NCI-H345 treated with DMSO at 0.1 percent for 48 hours (cell line): ENCODE measurements at regions not wholly inside any gene's neighbourhood (a gene's known extent, or its start where the extent isn't known, plus 50 kb on each side); places are given as distances from the start of the nearest gene placed in this dataset.
"Not testable (repeated sequence)": the region's sequence is repeated elsewhere in the genome, so short reads cannot be mapped to it uniquely, and the experiment has no call there.

Experiments used
- DNase-seq: peaks from one replicate; lab custom pipeline; 2025; ENCODE audit not compliant: unreplicated experiment; lab: John Stamatoyannopoulos, UW

DNA sequence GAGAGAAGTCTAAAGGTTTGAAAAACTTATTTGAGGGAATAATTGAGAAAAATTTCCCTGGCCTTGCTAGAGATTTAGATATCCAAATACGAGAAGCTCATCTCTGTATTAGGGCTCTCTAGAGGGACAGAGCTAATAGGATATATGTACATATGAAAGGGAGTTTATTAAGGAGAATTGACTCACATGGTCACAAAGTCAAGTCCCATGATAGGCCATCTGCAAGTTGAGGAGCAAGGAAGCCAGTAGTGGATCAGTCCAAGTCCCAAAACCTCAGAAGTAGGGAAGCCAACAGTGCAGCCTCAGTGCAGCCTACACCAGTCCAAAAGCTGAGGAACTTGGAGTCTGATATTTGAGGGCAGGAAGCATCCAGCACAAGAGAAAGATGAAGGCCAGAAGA lies 126.7 kb downstream of the PJA2 start:
- not testable (repeated sequence) for DNase-seq

DNA sequence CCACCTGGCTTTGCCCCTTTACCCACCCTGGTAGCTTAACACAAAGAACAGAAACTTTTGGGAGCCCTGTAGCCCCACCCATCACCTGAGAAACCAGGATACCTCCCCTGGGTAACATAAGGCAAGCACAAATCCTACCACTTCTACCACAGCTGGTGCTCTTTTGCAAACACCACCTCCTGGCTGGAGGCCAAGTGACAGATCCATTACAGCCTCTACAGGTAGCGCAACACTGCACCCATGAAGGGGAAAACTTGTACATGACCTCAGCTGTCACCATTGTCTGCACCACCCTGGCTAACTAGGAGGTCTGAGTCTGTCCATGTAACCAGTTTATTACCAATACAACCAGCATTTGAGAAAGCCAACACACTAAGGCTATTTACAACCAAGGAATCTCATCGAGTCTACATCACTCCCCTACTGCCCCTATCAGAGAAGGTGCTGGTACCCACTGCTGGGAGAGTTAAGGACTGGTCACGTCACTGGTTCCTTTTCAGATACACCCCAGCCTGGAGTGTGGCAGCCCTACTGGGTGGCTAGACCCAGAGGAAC lies 128.6 kb downstream of the PJA2 start:
- DNase-seq, result peak; percentile 84

DNA sequence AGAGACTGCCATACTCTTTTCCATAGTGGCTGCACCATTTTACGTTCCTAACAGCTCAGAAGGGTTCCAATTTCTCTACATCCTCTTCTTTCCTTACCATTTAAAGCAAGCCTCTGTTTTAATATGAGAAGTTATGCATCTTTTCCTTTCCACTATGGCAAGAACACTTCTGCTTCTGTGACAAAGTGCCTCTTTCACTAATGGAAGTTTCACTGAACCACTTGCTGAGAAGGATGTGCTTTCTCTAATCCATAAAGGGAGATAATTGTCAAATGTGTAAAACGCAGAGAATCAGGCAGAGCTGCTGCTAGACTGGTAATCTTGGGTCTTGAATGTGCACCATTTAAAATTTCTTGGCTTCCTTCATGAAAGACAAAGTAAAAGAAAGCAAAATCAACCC lies 131.6 kb downstream of the PJA2 start:
- no peak for DNase-seq

DNA sequence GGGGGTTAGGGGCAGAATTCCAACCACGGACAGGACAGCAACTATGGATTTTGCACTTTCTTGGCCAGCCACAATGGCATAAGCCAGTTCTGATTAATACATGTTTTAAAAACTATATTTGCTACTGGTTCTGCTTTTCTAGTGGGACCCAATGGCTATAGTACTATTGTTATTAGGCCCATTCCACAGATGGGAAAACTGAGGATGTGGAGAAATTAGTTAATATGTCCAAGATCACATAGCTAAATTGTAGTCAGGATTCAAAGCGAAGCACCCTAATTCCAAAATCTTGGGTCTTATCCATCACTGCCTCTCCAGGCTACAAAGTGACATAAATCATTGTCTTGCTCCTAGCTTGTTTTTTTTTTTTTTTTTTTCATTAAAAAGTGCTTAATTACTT lies 133.9 kb downstream of the PJA2 start:
- DNase-seq, result no peak

DNA sequence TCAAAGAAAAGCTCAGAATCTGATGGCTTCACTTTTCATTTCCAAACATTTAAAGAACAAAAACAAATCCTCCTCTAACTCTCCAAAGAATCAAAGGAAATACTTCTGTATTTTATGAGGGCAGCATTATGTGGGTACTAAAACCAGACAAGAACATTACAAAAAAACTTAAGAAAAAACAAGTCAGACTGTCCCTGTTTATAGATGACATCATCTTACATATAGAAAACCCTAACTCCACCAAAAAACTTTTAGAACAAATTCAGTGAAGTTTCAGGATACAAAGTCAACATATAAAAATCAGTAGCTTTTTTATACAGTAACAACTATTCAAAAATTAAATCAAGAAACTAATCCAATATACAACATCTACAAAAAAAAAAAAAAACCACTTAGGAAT lies 136.2 kb downstream of the PJA2 start:
- DNase-seq, result no peak

DNA sequence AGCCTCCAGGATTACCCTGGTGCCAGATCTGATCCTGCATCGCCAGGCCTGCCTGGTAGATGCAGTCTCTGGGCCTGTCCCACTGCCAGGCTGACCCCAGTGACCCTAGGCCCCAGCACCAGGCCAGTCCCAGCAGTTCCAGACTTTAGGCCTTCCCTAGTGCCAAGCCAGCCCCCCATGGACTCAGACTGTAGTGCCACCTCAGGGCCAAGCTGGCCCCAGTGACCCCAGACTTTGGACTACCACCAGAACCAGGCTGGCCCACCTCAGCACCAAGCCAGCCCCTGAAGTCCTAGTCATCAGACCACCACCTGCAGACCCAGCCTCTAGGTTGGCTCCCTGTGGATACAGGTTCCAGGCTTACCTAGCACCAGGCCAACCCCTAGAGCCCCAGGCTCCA lies 142.5 kb downstream of the PJA2 start:
- no peak for DNase-seq

DNA sequence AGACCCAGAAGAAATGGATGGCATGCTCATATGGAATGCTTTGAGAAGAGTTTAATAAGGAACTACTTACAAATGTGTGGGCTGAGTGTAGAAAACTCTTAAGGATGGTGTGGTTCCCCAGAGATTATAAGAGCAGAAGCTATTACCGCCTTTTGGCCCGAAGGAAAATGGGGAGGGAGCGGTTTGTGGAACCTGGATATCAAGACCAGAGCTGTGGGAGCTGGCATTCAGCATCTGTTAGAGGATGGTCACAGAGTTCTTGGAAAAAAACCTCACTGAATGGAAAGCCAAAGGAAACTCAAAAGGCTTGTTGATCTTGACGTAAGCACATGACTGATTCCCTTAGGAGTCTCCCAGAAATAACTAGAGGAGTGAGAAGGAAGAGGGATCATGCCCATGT lies 151.0 kb downstream of the PJA2 start:
- no peak for DNase-seq

DNA sequence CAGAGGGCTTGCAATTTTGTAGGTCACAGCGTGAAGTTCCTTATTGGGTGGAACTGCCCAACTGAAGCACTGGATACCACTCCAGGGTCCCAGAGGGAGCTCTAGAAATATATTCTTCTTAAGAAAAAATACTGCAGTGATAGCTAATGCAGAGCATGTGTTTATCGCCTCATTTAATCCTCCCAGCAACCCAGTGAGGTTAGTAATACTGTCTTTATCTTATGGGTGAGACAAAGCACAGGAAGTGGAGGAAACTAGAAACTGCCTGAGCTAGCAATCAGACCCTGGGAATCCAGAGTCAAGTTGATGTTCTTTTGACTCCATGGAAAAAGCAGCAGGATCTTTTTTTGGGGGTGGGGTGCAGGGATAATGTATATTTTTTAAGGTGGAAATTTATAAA lies 153.3 kb downstream of the PJA2 start:
- DNase-seq, result no peak

DNA sequence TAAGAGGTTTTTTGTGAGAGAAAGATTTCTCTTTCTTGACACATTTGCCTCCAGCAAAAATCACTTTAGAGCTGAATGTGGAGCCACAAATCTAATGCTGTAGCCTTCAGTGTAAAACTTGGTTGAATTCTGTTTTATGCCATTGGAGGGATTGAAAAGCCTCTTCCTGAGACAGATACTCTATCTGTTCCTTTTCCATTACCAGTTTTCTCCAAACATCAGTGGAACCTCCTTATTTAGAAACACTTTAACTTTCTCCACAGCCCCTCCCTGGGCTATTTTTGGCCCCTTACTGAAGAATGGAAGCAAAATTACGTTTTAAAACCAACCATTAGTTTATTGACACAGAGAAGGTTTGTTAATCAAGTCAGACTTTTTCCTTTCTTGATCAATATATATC lies 155.3 kb downstream of the PJA2 start:
- DNase-seq, result no peak

DNA sequence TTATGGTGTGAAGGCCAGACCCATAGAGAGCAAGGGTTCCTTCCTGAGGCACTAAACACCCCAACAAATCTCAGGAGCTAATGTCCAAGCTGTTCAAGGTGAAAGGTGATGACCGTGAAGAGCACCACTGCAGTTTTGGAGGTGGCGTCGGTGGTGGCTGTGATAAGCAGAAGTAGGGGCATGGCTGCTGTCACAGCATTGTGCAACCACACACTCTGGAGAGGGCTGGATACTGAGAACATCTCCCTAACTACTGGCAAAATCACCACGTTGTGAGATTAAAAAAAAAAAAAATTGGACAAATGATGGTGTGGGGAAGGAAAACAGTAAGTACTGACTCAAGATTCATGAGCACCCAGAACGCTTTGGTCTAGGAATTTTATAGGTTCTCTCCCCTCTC lies 156.5 kb downstream of the PJA2 start:
- DNase-seq, result no peak

DNA sequence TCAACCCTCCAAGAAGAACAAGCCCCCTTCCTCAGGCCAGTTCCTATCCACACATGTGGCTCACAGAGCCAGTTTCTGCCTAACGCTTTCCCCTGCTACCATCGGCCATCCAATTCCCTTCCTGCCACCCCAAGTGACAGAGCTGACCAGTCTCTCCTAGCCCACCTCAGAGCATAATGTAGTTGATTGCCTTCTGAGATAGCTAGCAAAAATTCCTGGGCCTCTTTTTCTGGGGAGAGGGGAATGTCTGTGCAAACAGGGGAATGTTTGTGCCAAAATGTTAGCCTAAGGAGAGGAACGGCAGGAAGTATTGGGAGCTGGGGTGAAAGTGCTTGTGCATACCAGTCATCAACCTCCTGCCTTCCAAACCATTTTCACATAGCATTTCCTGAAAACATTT lies 157.0 kb downstream of the PJA2 start:
- DNase-seq, result no peak

DNA sequence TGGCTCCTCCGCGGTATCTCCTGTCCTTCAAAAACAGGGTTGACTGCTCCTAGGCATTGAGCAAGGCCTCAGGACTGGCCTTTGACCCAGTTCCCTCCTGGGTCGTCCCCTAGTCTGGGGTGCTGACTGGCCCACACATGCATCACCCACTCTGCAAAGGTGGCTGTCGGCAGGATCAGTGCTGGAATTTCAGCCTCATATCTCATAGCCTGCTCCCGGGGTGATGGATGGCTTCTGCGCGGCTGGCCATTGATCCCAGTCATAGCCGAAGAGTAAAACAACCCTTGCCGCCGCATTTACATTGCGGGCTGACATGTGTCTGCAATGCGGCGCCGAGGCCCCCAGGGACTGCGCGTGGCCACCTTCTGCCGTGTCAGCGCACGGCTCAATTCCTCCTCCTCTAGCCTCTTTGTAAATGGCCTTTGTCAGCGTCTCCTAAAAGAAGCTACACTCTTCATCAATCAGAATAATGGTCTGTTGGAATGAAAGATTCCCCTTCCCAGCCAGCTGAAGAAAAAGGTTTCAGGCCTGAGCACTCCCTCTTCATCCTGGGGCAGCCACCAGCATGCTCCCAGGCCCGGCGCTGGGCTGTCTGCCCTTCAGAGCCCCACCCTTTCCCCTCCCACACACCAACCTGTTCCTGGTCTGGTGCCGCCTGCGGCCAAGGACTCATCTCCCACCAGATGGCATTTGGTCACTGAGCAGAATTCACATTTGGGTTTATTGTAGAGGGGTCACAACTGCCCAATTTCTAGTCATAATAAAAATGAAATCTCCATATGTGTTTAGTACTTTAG lies 159.0 kb downstream of the PJA2 start:
- no peak for DNase-seq

DNA sequence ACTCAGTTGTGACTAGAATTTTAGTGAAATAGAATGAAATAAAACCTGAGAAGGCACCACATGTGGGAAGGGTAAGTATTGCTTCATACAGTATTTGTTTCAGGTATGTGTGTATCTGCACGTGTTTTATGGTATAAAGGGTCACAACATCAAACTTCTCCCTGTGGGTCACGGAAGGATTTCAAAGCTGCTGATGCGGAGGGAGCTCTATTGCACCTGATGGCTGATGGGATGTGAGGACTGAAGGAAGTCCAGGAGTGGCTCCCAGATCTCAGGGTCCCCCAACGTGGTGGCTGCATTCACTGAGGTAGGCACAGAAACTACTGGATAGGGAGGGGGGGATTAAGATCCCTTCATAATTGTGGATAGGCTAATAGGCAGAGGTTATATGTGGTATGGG lies 159.7 kb downstream of the PJA2 start:
- DNase-seq, result no peak

DNA sequence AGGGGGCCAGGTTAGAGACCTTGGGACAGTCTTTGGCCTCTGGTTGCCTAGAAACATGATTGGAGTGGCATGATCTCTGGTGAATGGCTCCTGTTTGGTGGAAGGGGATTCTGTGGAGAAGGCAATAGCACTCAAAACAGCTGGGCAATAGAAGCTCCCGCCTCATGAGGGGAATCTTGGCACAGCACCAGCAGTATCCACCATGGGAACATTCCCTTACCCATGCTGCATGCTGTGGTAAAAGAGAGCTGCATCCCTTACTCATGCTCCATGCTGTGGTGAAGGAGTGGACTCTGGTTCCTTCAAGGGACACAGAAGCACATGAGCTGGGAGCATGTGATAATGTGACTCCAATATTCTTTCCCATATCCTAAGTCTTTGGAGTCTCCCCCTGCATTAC lies 160.6 kb downstream of the PJA2 start:
- DNase-seq, result no peak

DNA sequence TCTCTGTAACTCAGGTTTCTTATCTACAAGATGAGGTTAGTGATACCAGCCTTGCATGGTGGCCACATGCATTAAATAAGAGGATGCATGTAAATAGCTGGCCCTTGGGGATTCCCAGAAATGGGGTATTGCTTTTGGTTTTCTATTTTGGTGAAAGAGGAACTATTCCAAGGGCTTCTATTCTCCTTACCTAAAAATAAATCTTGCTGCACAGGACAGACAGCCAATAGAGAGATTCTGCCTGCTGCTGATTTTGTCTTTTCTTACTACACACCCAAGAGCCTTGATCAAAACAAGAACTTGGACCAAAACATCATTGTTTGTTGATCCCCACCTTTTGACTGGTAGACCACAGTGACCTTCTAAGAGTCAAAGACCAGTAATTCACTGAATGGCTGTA lies 161.8 kb downstream of the PJA2 start:
- no peak for DNase-seq

DNA sequence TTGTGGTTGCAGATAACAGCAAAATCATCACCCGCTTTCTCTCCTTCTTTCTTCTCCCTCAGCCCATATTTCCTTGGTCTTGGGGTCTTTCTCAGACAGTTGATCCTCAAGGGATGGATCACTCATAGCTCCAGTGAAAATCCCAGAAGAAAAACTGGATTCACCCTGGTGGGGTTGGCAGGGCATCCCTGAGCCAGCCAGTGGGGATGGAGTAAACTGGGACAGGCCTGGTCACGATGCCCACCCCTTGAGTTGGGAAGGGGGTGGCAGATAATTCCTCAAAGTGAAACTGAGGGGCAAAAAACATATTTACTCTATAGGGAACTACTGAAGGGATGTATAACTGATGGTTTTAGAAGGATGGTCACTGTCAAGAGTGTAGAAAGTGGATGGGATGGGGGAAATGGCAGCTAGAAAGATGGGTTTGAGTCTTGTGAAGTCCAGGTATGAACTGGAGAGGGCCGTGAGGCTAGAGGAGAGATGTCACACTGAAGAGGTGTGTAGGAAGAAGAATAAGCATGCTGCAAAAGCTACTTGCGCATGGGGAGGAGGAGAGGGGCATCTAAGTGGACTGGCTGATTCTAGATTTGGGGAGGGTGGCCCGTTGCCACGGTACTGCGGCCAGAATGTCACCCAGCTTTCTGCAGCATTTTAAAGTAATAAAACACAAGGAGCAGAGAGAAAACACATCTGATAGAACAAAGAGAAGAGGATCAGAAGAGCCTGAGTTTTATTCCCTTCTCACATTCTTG lies 162.8 kb downstream of the PJA2 start:
- no peak for DNase-seq
